ENCODE measurements at regions not wholly inside any gene's neighbourhood (a gene's known extent, or its start where the extent isn't known, plus 50 kb on each side); places are given as distances from the start of the nearest gene placed in this dataset.

GRCh38 chr12:92552412-92553108 lies 150.2 kb upstream of the PLEKHG7 start:
- no peak for DNase-seq

GRCh38 chr12:92551853-92552397 lies 150.9 kb upstream of the PLEKHG7 start:
- DNase-seq = peak; percentile 15

GRCh38 chr12:92551210-92551609 lies 151.6 kb upstream of the PLEKHG7 start:
- DNase-seq = no peak

GRCh38 chr12:92550661-92551060 lies 152.1 kb upstream of the PLEKHG7 start:
- no peak for DNase-seq

GRCh38 chr12:92550254-92550653 lies 152.5 kb upstream of the PLEKHG7 start:
- no peak for DNase-seq

GRCh38 chr12:92549516-92549915 lies 153.3 kb upstream of the PLEKHG7 start:
- no peak for DNase-seq

- DNase-seq = no peak
Observed at GRCh38 chr12:92547906-92548305, 154.9 kb upstream of the PLEKHG7 start.

- no peak for DNase-seq
Observed at GRCh38 chr12:92547420-92547819, 155.4 kb upstream of the PLEKHG7 start.

GRCh38 chr12:92546635-92547348 lies 156.0 kb upstream of the PLEKHG7 start:
- DNase-seq = no peak

- no peak for DNase-seq
Observed at GRCh38 chr12:92546259-92546634, 156.5 kb upstream of the PLEKHG7 start.

GRCh38 chr12:92544322-92544721 lies 158.5 kb upstream of the PLEKHG7 start:
- no peak for DNase-seq

- no peak for DNase-seq
Observed at GRCh38 chr12:92543840-92544239, 158.9 kb upstream of the PLEKHG7 start.

GRCh38 chr12:92543359-92543758 lies 159.4 kb upstream of the PLEKHG7 start:
- DNase-seq = no peak

- no peak for DNase-seq
Observed at GRCh38 chr12:92541731-92542130, 161.1 kb upstream of the PLEKHG7 start.

GRCh38 chr12:92540782-92541423 lies 161.9 kb upstream of the PLEKHG7 start:
- DNase-seq = no peak

- DNase-seq = no peak
Observed at GRCh38 chr12:92539976-92540781, 162.6 kb upstream of the PLEKHG7 start.

- no peak for DNase-seq
Observed at GRCh38 chr12:92539110-92539749, 163.6 kb upstream of the PLEKHG7 start.

GRCh38 chr12:92537290-92537960 lies 165.4 kb upstream of the PLEKHG7 start:
- no peak for DNase-seq

- DNase-seq = no peak
Observed at GRCh38 chr12:92535961-92536360, 166.8 kb upstream of the PLEKHG7 start.

- DNase-seq = no peak
Observed at GRCh38 chr12:92533280-92533890, 169.4 kb upstream of the PLEKHG7 start.

GRCh38 chr12:92530706-92531105 lies 172.1 kb upstream of the PLEKHG7 start:
- DNase-seq = no peak
